ENCODE measurements at regions not wholly inside any gene's neighbourhood (a gene's known extent, or its start where the extent isn't known, plus 50 kb on each side); places are given as distances from the start of the nearest gene placed in this dataset.

DNA sequence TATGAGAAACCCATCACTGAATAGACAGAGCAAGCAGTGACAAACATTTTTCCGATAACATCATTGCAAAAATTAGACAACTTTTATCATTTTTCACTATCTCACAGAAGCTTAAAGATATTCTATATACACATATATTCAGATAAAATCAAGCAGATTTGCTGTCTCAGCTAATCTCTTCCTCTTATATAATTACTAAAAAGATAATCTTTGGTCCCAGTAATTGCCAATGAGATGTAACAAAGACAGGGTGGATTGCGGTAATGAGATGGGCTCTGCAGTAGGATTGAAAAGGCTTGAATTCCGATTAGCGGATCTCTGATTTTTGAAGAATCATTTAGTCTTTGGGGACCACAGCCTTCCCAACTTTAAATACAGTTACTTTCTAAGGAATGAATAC lies 63.5 kb downstream of the SYT4 start:
- no TSS peak for BruUV-seq (replicated peaks)
- TF ChIP-seq, protein P1, sequence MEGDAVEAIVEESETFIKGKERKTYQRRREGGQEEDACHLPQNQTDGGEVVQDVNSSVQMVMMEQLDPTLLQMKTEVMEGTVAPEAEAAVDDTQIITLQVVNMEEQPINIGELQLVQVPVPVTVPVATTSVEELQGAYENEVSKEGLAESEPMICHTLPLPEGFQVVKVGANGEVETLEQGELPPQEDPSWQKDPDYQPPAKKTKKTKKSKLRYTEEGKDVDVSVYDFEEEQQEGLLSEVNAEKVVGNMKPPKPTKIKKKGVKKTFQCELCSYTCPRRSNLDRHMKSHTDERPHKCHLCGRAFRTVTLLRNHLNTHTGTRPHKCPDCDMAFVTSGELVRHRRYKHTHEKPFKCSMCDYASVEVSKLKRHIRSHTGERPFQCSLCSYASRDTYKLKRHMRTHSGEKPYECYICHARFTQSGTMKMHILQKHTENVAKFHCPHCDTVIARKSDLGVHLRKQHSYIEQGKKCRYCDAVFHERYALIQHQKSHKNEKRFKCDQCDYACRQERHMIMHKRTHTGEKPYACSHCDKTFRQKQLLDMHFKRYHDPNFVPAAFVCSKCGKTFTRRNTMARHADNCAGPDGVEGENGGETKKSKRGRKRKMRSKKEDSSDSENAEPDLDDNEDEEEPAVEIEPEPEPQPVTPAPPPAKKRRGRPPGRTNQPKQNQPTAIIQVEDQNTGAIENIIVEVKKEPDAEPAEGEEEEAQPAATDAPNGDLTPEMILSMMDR (IDR thresholded peaks at IDR 0.05; ENCODE audit: unreplicated experiment): no peak
- no peaks in the 10 kb centered on the region for H3K27me3 Mint-ChIP-seq (ENCODE audit: insufficient read depth, unreplicated experiment)
- DNase-seq (ENCODE audit: unreplicated experiment): no peak
- intact Hi-C loops (cut with micrococcal nuclease): no loop called here
- H3K9me3 Mint-ChIP-seq (ENCODE audit: unreplicated experiment): no peaks in the 10 kb centered on the region
- peaks cover 4% of the 10 kb centered on the region for H3K4me1 Mint-ChIP-seq (ENCODE audit: insufficient read depth, unreplicated experiment)
- H3K27ac Mint-ChIP-seq (ENCODE audit: low read depth, unreplicated experiment): no peak overlapping the region
- no peak overlapping the region for H3K4me3 Mint-ChIP-seq (ENCODE audit: unreplicated experiment)
- no peaks in the 10 kb centered on the region for H3K36me3 Mint-ChIP-seq (ENCODE audit: insufficient read depth, unreplicated experiment)
- ChIA-PET CTCF (interaction anchor here (0.5 to 0.8 kb wide), 3 partner anchors 11 to 825 kb away, joined by 3 to 4 read pairs (median 3); no protein-coding TSS in a partner anchor), POLR2A (no interaction called here)

DNA sequence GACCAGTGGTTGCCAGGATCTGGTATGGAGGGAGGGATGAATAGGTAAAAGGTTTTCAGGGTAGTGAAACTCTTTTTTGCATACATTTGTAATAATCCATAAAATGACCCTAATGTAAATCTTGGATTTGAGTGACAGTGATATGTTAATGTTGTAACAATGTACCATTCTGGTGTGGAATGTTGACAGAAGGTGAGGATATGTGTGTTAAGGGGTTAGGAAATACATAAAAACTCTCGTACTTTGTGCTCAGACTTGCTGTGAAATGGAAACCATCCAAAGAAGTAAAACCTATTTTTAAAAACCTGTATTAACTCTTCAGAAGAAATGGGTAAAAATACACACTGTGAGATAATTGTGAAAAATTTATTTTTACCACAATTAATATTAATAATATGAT lies 66.2 kb downstream of the SYT4 start:
- TF ChIP-seq, protein P1 (IDR thresholded peaks at IDR 0.05; ENCODE audit: unreplicated experiment): no peak
- no peak overlapping the region for H3K27ac Mint-ChIP-seq (ENCODE audit: low read depth, unreplicated experiment)
- H3K4me1 Mint-ChIP-seq (ENCODE audit: insufficient read depth, unreplicated experiment): peaks cover 4% of the 10 kb centered on the region
- no TSS peak for BruUV-seq (replicated peaks)
- ChIA-PET POLR2A (no interaction called here), CTCF (interaction anchor here (0.7 kb wide), 1 partner anchor 9 kb away, joined by 4 read pairs; no protein-coding TSS in a partner anchor)
- no peak overlapping the region for H3K4me3 Mint-ChIP-seq (ENCODE audit: unreplicated experiment)
- no peaks in the 10 kb centered on the region for H3K27me3 Mint-ChIP-seq (ENCODE audit: insufficient read depth, unreplicated experiment)
- no peak for DNase-seq (ENCODE audit: unreplicated experiment)
- no peaks in the 10 kb centered on the region for H3K36me3 Mint-ChIP-seq (ENCODE audit: insufficient read depth, unreplicated experiment)
- H3K9me3 Mint-ChIP-seq (ENCODE audit: unreplicated experiment): no peaks in the 10 kb centered on the region
- intact Hi-C loops (cut with micrococcal nuclease): no loop called here

DNA sequence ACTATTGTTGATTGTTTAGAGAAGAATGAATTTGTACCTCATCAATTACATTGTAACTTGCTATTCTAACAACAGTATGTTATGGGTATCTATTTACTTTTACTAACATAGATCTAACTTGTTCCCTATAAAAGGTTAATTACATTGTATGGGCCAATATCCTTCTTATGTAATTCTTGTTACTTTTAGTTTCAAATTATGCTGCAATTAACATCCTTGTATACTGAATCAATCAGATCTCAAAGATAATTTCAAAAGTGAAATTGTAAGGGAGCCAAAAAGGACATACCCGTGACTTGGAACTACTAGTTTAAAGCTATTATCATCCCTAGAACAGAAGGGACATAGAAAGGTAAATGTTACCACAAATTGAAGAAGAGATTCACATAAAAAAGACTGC lies 79.9 kb upstream of the RIT2 start:
- intact Hi-C loops (cut with micrococcal nuclease): no loop called here
- Mint-ChIP-seq H3K4me1 (ENCODE audit: insufficient read depth, unreplicated experiment) (peaks cover 7% of the 10 kb centered on the region), H3K9me3 (ENCODE audit: unreplicated experiment) (peaks cover 8% of the 10 kb centered on the region), H3K4me3 (ENCODE audit: unreplicated experiment) (no peak overlapping the region), H3K27ac (ENCODE audit: low read depth, unreplicated experiment) (no peak overlapping the region), H3K36me3 (ENCODE audit: insufficient read depth, unreplicated experiment) (no peaks in the 10 kb centered on the region), H3K27me3 (ENCODE audit: insufficient read depth, unreplicated experiment) (no peaks in the 10 kb centered on the region)
- POLR2A ChIA-PET: no interaction called here
- CTCF ChIA-PET: interaction anchor here (0.6 kb wide), 1 partner anchor 1008 kb away, joined by 3 read pairs; no protein-coding TSS in a partner anchor
- BruUV-seq (replicated peaks): no TSS peak
- DNase-seq (ENCODE audit: unreplicated experiment): no peak
- TF ChIP-seq, protein P1 (IDR thresholded peaks at IDR 0.05; ENCODE audit: unreplicated experiment): no peak

DNA sequence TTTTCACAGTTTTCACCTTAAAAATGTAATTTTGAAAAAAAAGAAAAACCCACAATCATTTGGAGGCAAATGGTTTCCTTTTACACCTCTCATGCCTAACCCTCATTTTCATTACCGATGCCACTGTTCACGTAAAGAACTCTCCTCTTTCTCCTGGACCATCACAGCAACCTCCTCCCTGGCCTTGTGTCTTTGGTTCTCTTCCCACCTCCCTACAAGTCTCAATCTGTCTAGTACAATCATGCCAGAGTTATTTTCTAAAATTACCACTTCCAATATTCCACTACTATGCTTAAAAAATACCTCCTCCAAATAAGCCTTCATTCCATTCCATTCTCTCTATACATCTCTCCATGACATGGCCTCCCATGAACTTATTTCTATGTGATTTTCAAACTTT lies 77.9 kb upstream of the RIT2 start:
- TF ChIP-seq, protein P1 (IDR thresholded peaks at IDR 0.05; ENCODE audit: unreplicated experiment): no peak
- intact Hi-C loops (cut with micrococcal nuclease): no loop called here
- no peak overlapping the region for H3K27ac Mint-ChIP-seq (ENCODE audit: low read depth, unreplicated experiment)
- peaks cover 7% of the 10 kb centered on the region for H3K4me1 Mint-ChIP-seq (ENCODE audit: insufficient read depth, unreplicated experiment)
- DNase-seq (ENCODE audit: unreplicated experiment): no peak
- H3K36me3 Mint-ChIP-seq (ENCODE audit: insufficient read depth, unreplicated experiment): no peaks in the 10 kb centered on the region
- no peak overlapping the region for H3K4me3 Mint-ChIP-seq (ENCODE audit: unreplicated experiment)
- H3K27me3 Mint-ChIP-seq (ENCODE audit: insufficient read depth, unreplicated experiment): no peaks in the 10 kb centered on the region
- ChIA-PET CTCF (no interaction called here), POLR2A (no interaction called here)
- H3K9me3 Mint-ChIP-seq (ENCODE audit: unreplicated experiment): peaks cover 8% of the 10 kb centered on the region
- BruUV-seq (replicated peaks): no TSS peak

All from MCF 10A (cell line).